ENCODE measurements at regions not wholly inside any gene's neighbourhood (a gene's known extent, or its start where the extent isn't known, plus 50 kb on each side); places are given as distances from the start of the nearest gene placed in this dataset.

- TF ChIP-seq ZNF384 (IDR thresholded peaks at IDR 0.05) (no peak), LEF1 (IDR thresholded peaks at IDR 0.05; ENCODE audit: borderline replicate concordance) (no peak), SP1 (IDR thresholded peaks at IDR 0.05) (no peak), FOXM1 (IDR thresholded peaks at IDR 0.05; ENCODE audit: borderline replicate concordance) (no peak), FOXK2 (IDR thresholded peaks at IDR 0.05) (no peak), SUZ12 (IDR thresholded peaks at IDR 0.05) (no peak), BHLHE40 (IDR thresholded peaks at IDR 0.05; ENCODE audit: borderline replicate concordance) (no peak)
Measured at GRCh38 chr4:24659241-24659961, 75.0 kb upstream of the DHX15 start.

All from HEK293T (cell line).